Adipocyte (in vitro differentiated cells): ENCODE measurements at regions not wholly inside any gene's neighbourhood (a gene's known extent, or its start where the extent isn't known, plus 50 kb on each side); places are given as distances from the start of the nearest gene placed in this dataset.
"Not testable (repeated sequence)": the region's sequence is repeated elsewhere in the genome, so short reads cannot be mapped to it uniquely, and the experiment has no call there.

Source experiments
- DNase-seq: peaks from one replicate; pipeline ENCODE4 v3.0.0-alpha.2; 2015; ENCODE audit warnings: low read depth
- H3K27me3 ChIP-seq: replicated peaks from 2 replicates; pipeline ENCODE4 v1.7.0; 2013; ENCODE audit warnings: mild to moderate bottlenecking, low read length, moderate library complexity; ENCODE audit not compliant: control insufficient read depth, insufficient read depth
- H3K36me3 ChIP-seq: 2 replicates; pipeline ENCODE4 v1.7.0; 2013; ENCODE audit warnings: low read length, mild to moderate bottlenecking, moderate library complexity; ENCODE audit not compliant: control insufficient read depth, insufficient read depth, severe bottlenecking
- H3K4me1 ChIP-seq: 2 replicates; pipeline ENCODE4 v1.7.0; 2013; ENCODE audit warnings: mild to moderate bottlenecking, low read length, moderate library complexity; ENCODE audit not compliant: control insufficient read depth, insufficient read depth
- H3K4me3 ChIP-seq: 2 replicates; pipeline ENCODE4 v1.7.0; 2013; ENCODE audit warnings: mild to moderate bottlenecking, low read length, moderate library complexity
- H3K9ac ChIP-seq: 2 replicates; pipeline ENCODE4 v1.7.0; 2013; ENCODE audit warnings: mild to moderate bottlenecking, low read length, moderate library complexity
- H3K9me3 ChIP-seq: 2 replicates; pipeline ENCODE4 v1.7.0; 2013; ENCODE audit warnings: mild to moderate bottlenecking, low read length, moderate library complexity; ENCODE audit not compliant: control insufficient read depth

DNA sequence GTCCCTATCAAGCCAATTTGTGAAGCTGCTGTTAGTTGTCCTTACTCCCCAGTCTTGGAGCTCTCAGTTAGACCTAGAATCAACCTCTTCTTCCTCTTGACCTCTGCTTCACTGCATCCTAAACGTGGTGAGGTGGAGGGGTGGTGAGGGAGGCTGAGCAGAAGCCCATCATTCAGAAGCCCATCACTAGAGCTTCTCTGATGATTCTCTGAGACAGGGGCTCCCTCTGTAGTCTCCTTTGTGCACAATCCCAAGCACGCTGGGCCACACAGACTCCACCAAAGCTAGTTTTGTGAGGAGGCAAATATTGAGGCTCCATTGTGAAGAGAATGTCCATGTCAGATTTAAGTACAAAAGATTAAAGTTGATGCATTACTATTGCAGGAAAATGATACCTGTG, 163.8 kb upstream of the PRSS1 start:
- no peak for DNase-seq
- Histone ChIP-seq H3K9me3 (no peaks in the 10 kb centered on the region), H3K27me3 (no peaks in the 10 kb centered on the region), H3K9ac (no peak overlapping the region), H3K4me1 (peaks cover 17% of the 10 kb centered on the region), H3K36me3 (no peaks in the 10 kb centered on the region), H3K4me3 (no peak overlapping the region)

DNA sequence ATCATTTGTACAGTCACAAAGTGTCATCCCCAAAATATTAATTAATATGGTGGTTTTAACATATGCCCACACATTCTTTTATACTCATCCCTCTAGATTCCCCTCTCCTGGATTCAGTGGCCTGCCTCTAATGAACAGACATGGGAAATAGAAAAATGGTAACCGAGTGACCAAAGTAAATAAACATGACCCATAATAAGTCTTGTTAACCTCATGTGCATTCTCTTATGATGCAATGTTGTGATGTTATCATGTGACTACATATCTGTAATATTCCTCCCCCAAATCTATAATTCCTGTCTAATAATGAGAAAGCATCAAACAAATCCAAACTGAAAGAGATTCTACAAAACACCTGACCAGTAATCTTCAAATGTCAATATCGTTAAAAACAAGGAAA, 164.5 kb upstream of the PRSS1 start:
- DNase-seq, result no peak
- no peaks in the 10 kb centered on the region for H3K9me3 ChIP-seq
- H3K27me3 ChIP-seq, result no peaks in the 10 kb centered on the region
- no peaks in the 10 kb centered on the region for H3K36me3 ChIP-seq
- H3K9ac ChIP-seq, result no peak overlapping the region
- no peak overlapping the region for H3K4me3 ChIP-seq
- peaks cover 17% of the 10 kb centered on the region for H3K4me1 ChIP-seq

DNA sequence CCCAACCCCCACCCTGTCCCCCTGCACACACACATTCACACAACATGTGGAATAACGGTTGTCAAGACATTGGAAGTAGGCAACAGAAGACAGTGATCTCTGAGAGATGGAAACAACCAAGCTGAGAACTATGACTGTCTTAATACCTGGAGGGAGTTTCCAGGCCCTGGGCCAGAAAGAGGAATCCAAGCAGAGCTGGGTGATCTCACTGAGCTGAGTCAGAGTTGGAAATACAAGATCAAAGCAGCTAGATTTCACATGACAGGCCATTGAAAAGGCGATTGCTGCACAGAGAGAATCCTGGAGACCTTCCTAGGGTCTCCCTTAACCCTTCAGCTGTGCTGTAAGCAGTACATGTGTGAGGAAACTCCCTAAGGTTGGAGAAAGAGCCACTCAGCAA, 165.8 kb upstream of the PRSS1 start:
- Histone ChIP-seq H3K4me1 (peaks cover 17% of the 10 kb centered on the region), H3K36me3 (no peaks in the 10 kb centered on the region), H3K9me3 (no peaks in the 10 kb centered on the region), H3K27me3 (no peaks in the 10 kb centered on the region), H3K4me3 (no peak overlapping the region), H3K9ac (no peak overlapping the region)
- peak; percentile 76 for DNase-seq

DNA sequence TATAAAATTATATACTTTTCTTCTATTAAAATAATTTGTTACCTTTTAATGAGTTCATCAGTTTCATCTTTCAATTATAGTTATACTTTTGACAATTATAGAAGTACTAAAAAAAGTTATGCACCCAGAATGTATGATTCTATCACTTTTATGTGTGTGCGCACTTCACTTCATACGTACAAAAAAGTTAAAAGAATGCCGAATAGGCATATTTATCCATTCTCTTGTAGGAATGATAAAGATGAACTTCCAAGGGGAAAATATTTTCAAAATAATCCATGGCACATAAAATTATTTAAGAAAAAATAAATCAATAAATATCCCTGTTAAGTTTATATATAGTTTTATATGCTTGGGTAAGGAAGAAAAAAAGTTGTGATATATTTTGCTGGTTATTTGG, 166.9 kb upstream of the PRSS1 start:
- Histone ChIP-seq H3K27me3 (no peaks in the 10 kb centered on the region), H3K9me3 (no peaks in the 10 kb centered on the region), H3K9ac (no peak overlapping the region), H3K36me3 (no peaks in the 10 kb centered on the region), H3K4me3 (no peak overlapping the region), H3K4me1 (peaks cover 11% of the 10 kb centered on the region)
- DNase-seq, result no peak

DNA sequence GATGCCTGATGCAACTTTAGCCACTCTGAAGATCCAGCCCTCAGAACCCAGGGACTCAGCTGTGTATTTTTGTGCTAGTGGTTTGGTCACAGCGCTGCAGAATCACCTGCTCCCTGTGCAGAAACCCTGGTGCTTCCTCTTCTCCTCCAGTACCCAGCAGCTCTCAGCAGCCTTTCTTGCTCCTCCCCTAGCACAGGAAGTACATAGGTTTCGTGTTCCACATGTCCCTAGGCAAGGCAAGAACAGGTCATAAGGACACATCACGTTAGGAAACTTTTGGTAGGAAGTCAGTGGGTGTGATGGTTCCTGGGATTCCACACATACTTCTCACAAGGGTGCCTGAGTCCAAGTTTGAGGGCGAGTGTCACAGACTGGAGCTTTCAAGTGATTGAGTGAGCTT, 167.9 kb upstream of the PRSS1 start:
- H3K9me3 ChIP-seq, result no peaks in the 10 kb centered on the region
- DNase-seq, result no peak
- H3K9ac ChIP-seq, result no peak overlapping the region
- no peaks in the 10 kb centered on the region for H3K27me3 ChIP-seq
- no peaks in the 10 kb centered on the region for H3K36me3 ChIP-seq
- no peak overlapping the region for H3K4me3 ChIP-seq
- peaks cover 11% of the 10 kb centered on the region for H3K4me1 ChIP-seq

DNA sequence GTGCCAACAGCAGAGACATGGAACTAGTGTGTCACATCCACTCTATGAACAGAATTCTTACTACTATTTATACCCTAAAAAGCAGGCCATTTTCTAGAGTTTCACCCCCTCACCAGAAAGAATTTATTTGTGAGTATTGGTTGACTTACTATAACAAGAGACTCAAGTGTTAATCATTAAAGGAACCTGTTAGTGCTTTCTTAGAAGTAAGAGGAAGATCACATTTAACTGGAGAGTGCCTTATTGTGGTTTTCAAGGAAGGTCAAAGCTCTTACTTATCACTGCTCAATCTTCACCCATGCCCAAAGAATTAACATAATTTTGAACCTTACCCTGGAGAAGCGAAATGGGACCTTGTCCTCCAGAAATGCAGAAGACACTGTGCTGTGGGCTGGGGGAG, 169.3 kb upstream of the PRSS1 start:
- no peak for DNase-seq
- Histone ChIP-seq H3K27me3 (no peaks in the 10 kb centered on the region), H3K9me3 (no peaks in the 10 kb centered on the region), H3K9ac (no peak overlapping the region), H3K4me3 (no peak overlapping the region), H3K4me1 (peaks cover 11% of the 10 kb centered on the region), H3K36me3 (no peaks in the 10 kb centered on the region)

DNA sequence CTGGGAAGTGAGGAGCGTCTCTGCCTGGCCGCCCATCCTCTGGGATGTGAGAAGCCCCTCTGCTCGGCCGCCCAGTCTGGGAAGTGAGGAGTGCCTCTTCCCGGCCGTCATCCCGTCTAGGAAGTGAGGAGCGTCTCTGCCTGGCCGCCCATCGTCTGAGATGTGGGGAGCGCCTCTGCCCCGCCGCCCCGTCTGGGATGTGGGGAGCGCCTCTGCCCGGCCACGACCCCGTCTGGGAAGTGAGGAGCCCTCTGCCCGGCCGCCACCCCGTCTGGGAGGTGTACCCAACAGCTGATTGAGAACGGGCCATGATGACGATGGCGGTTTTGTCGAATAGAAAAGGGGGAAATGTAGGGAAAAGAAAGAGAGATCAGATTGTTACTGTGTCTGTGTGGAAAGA, 173.9 kb upstream of the PRSS1 start:
- not testable (repeated sequence) for H3K4me1 ChIP-seq, H3K9me3 ChIP-seq, H3K9ac ChIP-seq, DNase-seq, H3K27me3 ChIP-seq, H3K36me3 ChIP-seq, H3K4me3 ChIP-seq

DNA sequence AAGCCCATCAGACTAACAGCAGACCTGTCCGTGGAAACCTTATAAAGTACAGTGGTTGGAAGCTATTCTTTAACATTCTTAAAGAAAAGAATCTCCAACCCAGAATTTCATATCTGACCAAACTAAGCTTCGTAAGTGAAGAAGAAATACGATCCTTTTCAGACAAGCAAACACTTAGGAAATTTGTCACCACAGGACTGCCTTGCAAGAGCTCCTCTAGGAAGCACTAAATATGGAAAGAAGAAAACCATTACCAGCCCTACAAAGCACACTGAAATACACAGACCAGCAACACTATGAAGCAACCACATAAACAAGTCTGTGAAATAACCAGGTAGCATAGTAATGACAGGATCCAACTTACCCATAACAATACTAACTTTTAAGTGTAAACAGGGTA, 177.7 kb upstream of the PRSS1 start:
- Histone ChIP-seq H3K4me1 (peaks cover 36% of the 10 kb centered on the region), H3K36me3 (no peaks in the 10 kb centered on the region), H3K9me3 (no peaks in the 10 kb centered on the region), H3K4me3 (no peak overlapping the region), H3K27me3 (no peaks in the 10 kb centered on the region), H3K9ac (no peak overlapping the region)
- peak; percentile 31 for DNase-seq

DNA sequence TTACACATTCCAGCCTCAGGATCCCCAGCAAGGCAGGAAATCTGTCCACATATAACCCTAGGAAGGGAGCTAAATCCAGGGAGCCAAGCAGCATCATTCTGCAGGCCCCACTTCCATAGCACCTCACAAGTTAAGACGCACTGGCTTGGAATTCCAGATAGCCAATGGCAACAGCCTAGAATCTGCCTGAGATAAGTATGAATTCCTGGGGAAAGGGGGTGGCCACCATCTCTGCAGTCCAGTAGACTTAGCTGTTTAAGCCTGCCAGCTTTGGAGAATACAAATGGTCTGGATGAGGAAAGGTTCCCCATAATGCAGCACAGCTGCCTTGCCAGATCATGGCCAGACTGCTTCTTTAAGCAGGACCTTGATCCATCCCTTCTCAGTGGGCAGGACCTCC, 179.4 kb upstream of the PRSS1 start:
- Histone ChIP-seq H3K9ac (peak overlapping the region; percentile 8), H3K9me3 (no peaks in the 10 kb centered on the region), H3K4me3 (no peak overlapping the region), H3K36me3 (no peaks in the 10 kb centered on the region), H3K27me3 (no peaks in the 10 kb centered on the region), H3K4me1 (peaks cover 41% of the 10 kb centered on the region)
- no peak for DNase-seq

DNA sequence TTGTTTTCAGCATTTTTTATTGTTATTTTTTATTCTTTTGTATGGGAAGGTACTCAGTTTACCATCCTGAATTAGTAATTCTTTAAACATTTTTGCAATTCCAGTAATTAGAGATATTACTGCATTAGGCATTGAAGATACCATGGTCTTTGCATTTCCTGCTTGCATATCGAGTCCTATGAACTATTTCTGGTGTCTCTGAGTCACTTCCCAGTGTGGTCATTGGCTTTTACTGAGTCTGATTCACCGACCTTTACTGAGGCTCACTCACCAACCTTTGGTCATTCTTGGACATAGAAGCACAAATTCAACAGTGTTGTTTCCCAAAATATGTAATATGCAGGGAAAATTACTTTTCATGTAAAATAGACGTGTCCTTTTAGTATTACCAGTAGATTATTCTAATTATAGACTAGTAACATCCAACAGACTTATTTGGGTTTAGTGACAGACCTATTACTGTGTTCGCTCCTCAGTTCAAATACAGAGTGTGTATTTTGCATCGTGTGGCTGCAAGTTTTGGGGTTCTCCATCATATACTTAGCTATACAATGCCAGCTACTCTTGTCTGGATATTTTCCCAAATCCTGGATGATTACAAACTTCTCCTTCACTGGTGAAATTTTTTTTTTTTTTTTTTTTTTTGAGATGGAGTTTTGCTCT, 180.7 kb upstream of the PRSS1 start:
- H3K27me3 ChIP-seq, result no peaks in the 10 kb centered on the region
- peak overlapping the region; percentile 51 for H3K4me3 ChIP-seq
- H3K36me3 ChIP-seq, result no peaks in the 10 kb centered on the region
- no peaks in the 10 kb centered on the region for H3K9me3 ChIP-seq
- peaks cover 45% of the 10 kb centered on the region for H3K4me1 ChIP-seq
- H3K9ac ChIP-seq, result peak overlapping the region; percentile 55
- peak; percentile 70 for DNase-seq

DNA sequence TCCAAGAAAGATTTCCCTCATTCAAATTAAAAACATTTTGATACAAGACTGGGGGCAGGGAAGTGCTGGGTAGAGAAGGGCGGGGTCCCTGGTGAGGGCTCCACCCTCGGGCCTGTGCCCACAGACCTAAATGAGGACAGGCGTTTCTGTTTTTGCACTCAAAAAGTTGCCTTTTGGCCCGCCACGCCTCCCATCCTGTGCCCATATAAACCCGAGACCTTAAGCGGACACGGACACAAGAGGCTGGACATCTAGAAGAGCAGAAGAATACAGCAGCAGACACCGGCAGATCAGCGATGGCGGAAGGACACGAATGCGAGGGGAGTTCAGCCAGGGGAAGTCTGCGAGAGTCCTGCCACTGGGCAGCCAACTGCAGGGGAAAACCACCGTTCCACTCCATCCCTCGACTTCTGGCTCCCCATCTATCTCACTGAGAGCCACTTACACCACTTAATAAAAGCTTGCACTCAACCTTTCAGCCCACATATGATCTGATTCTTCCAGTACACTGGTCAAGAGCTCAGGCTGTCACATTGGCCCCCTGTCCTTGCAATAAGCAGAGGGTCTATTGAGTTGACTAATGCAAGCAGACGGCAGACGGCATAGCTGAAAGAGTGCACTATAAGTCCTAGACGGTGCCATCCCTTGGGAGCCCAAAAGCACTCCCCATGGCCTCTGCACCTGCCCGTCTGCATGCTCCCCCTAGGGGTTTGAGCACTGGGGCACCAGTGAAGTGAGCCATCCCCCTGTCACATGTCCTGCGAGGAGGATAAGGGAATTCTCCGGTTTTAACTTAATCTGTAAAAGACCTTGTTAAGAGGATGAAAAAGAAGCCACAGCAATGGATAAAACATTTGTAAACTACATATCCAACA, 181.8 kb upstream of the PRSS1 start:
- Histone ChIP-seq H3K9ac (no peak overlapping the region), H3K9me3 (no peaks in the 10 kb centered on the region), H3K36me3 (no peaks in the 10 kb centered on the region), H3K27me3 (no peaks in the 10 kb centered on the region), H3K4me1 (peaks cover 55% of the 10 kb centered on the region), H3K4me3 (no peak overlapping the region)
- DNase-seq, result no peak
